OCI-LY7 (cell line): ENCODE measurements at regions not wholly inside any gene's neighbourhood (a gene's known extent, or its start where the extent isn't known, plus 50 kb on each side); places are given as distances from the start of the nearest gene placed in this dataset.

Source experiments
- CTCF ChIP-seq: fragments of 200-600 bp; sonication (generic); conservative IDR thresholded peaks from 2 replicates; pipeline ENCODE4 v1.5.1; 2014; ENCODE audit warnings: mild to moderate bottlenecking, antibody characterized with exemption, low read length, moderate library complexity, mixed read lengths
- EZH2phosphoT487 ChIP-seq: fragments of 200-600 bp; sonication (generic); IDR thresholded peaks from 2 replicates; pipeline ENCODE4 v1.6.1; 2018; ENCODE audit warnings: low read depth, borderline replicate concordance, mild to moderate bottlenecking, mixed run types, antibody characterized with exemption, low read length, moderate library complexity, mixed read lengths

- TF ChIP-seq CTCF (no peak), EZH2phosphoT487 (no peak)
Observed at GRCh38 chr6:132909742-132910141, 95.4 kb downstream of the RPS12 start.
